ENCODE measurements at regions not wholly inside any gene's neighbourhood (a gene's known extent, or its start where the extent isn't known, plus 50 kb on each side); places are given as distances from the start of the nearest gene placed in this dataset.

- TF ChIP-seq CTCF (IDR thresholded peaks at IDR 0.05) (no peak), POLR2AphosphoS5 (IDR thresholded peaks at IDR 0.05; ENCODE audit: insufficient read depth in 1 of 2, low read depth in 1 of 2) (no peak)
Measured at GRCh38 chr11:134527382-134528243, 115.6 kb upstream of the B3GAT1 start.
